ENCODE measurements at regions not wholly inside any gene's neighbourhood (a gene's known extent, or its start where the extent isn't known, plus 50 kb on each side); places are given as distances from the start of the nearest gene placed in this dataset.
"Not testable (repeated sequence)": the region's sequence is repeated elsewhere in the genome, so short reads cannot be mapped to it uniquely, and the experiment has no call there.

GRCh38 chr6:58067867-58068548 lies 750.6 kb downstream of the PRIM2 start:
- DNase-seq (ENCODE audit: low read depth in 3 of 3, low spot score in 2 of 3) = not testable (repeated sequence)

DNA sequence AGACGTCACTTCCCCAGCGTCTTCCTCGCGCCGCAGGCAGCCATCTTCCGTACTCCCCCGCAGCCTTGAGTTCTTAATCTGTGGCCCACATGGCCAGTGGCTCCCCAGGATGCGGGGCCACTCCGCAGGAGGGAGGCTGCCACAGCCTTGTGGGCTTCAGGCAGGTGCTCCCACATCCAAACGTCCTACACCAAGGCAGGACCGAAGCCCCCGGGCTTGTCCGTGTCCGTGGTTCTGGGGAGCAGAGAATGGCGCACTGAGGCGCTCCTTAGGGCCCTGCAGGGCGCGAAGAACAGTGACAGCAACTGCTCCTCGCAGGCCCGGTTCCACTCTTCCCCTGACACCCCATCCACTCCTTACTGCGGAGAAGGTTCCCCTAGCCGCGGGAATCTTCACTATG lies 755.8 kb downstream of the PRIM2 start:
- no peak for DNase-seq (ENCODE audit: low read depth in 3 of 3, low spot score in 2 of 3)

DNA sequence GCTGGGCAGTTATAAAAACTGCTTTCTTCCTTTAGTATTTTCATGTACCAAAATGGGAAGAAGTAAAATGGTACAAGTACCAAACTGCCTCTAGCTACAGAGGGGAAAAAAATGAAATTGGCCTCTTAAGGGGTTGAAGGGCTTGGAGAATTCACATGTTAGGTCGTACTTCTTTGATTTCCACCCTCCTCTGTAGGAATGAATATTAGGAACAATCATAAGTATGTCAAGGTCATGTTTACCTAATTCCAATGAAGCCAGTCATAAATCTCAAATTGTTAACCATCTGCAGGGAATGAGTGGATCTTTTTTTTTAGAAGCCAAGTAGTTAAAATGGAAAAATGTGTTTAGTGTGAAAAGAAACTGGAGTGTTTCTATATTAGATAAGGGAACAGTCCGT lies 772.6 kb downstream of the PRIM2 start:
- not testable (repeated sequence) for DNase-seq (ENCODE audit: low read depth in 3 of 3, low spot score in 2 of 3)

DNA sequence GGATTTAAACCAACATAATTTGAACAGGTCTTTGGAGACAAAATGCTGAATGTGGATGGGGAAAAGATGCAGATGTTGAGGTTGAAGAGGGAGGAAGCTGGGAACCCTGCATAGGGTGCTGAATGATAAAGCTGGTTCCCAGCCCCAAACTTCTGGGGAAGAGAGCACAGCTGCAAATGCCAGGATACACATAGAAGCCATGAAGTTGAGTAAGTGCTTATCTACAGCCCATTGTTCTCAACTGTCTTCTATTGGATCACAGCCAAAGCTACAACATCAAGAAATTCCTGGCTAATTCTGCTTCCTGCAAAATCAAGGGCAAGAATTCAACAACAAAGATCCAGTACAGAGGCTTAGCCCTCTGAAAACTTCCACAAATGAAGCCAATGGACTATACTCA lies 779.8 kb downstream of the PRIM2 start:
- DNase-seq (ENCODE audit: low read depth in 3 of 3, low spot score in 2 of 3) = not testable (repeated sequence)

DNA sequence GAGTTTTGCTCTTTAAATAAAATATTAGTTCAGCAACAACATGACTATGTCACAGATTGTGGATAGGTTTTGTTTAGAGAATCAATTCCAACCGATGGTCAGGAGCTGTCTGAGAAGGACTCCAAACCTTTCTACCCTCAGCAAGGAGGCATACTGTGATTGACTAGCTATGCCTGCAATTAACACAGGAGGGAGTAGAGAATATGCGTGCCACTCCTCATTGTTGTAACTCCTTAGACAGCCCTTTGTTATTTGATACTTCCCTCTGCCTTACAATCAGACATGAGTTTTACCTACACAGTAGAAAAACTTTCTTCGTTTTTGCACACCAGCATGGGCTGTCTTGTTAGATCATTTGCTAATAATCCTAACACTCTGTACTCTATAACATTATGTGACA lies 796.5 kb downstream of the PRIM2 start:
- no peak for DNase-seq (ENCODE audit: low read depth in 3 of 3, low spot score in 2 of 3)

DNA sequence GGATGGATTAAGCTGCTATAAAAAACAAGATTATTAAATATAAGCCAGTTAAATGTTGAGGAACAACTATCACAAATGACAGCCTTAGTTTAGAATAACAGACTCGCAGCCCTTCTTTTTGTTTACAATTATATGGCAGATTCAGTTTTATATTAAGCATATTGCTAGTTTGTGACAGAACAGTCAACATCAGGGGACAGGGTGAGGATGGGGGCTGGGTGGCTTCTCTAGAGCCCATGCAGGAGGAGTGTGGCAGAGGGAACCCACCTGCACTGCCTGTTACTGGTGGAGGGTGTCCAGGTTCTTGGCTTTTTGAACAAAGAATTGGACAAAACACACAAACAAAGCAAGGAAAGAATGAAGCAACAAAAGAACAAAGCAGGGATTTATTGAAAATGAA lies 799.7 kb downstream of the PRIM2 start:
- DNase-seq (ENCODE audit: low read depth in 3 of 3, low spot score in 2 of 3) = not testable (repeated sequence)

- not testable (repeated sequence) for DNase-seq (ENCODE audit: low read depth in 3 of 3, low spot score in 2 of 3)
These were observed 804.2 kb downstream of the PRIM2 start for GRCh38 chr6:58121616-58122015.

DNA sequence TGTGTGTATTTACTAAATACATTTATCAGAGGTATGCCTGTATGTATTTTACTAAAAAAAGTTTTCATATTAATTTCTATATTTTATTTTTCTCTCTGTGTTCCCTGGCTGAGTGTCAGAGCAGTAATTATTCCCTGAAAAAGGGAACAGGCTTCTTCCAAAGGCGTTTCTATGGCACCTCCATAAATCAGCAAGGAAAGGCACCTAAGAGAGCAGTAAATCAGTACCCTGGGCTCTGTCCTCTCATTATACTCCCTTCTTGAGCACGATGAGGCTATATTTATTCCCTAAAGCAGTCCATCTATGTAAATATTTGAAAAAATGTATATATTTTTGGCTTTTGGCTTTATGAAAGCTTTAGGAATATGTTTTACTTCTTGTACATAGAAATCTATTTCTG lies 806.3 kb downstream of the PRIM2 start:
- not testable (repeated sequence) for DNase-seq (ENCODE audit: low read depth in 3 of 3, low spot score in 2 of 3)

DNA sequence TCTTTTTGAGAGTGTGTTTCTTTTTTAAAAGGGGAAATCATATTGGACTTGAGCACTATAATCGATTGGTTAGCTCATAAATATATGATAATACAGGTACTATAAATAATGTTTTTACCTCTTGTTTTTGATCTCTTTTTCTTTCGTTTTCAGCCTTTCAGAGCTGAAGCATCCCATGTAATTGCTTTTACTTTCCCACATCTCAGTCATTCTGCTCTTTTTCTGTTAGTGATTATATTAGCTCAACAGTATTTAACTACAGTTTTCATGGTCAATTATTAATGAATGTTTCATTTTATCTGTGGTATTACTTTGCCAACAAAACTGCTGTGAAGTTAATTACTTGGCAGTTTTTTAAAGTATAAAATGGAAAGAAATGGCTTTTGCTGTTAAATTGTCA lies 811.1 kb downstream of the PRIM2 start:
- DNase-seq (ENCODE audit: low read depth in 3 of 3, low spot score in 2 of 3) = not testable (repeated sequence)

DNA sequence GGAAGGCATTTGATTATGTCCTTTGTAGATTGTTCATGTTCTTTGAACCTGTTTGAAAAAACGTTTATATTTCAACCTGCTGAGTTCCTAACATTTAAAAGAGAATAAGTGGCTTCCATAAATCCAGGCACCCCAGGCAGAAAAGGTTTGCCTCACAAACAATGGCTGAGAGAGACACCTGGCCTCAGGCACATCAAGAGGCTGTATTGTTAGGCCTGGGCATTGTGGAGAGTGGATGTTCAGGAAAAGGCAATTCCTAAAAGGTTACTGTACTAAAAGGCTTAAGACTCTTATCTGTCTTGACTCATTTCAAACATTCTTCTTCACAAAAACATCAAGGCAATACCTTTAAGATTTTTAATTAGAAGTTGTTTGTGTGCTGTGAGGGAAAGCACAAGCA lies 811.7 kb downstream of the PRIM2 start:
- not testable (repeated sequence) for DNase-seq (ENCODE audit: low read depth in 3 of 3, low spot score in 2 of 3)

DNA sequence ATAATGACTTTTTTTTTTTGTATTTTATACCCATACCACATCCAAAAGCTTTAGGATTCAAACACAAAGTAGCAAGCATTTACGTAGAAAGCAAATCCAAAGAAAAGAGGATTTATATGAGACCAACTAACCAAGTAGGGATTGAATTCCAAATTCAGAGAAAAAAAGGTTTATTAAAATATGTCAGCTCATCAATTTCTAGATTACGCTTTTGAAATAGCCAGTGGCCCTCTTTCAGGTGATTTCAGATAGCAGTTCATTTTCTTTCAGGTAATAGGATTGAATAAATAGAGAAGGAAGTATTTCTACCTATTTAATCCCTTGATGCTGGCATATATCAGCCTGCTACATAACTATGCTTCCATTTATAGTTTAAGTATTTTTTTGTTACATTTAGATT lies 822.3 kb downstream of the PRIM2 start:
- DNase-seq (ENCODE audit: low read depth in 3 of 3, low spot score in 2 of 3) = not testable (repeated sequence)

GRCh38 chr6:58171025-58171424 lies 853.6 kb downstream of the PRIM2 start:
- DNase-seq (ENCODE audit: low read depth in 3 of 3, low spot score in 2 of 3) = not testable (repeated sequence)

- DNase-seq (ENCODE audit: low read depth in 3 of 3, low spot score in 2 of 3) = not testable (repeated sequence)
These were observed 864.2 kb downstream of the PRIM2 start for GRCh38 chr6:58181557-58182065.

GRCh38 chr6:58185300-58185699 lies 867.9 kb downstream of the PRIM2 start:
- not testable (repeated sequence) for DNase-seq (ENCODE audit: low read depth in 3 of 3, low spot score in 2 of 3)

- not testable (repeated sequence) for DNase-seq (ENCODE audit: low read depth in 3 of 3, low spot score in 2 of 3)
These were observed 875.8 kb downstream of the PRIM2 start for GRCh38 chr6:58193209-58193608.

GRCh38 chr6:58198301-58198700 lies 880.9 kb downstream of the PRIM2 start:
- no peak for DNase-seq (ENCODE audit: low read depth in 3 of 3, low spot score in 2 of 3)

GRCh38 chr6:58237124-58237523 lies 919.7 kb downstream of the PRIM2 start:
- DNase-seq (ENCODE audit: low read depth in 3 of 3, low spot score in 2 of 3) = not testable (repeated sequence)

DNA sequence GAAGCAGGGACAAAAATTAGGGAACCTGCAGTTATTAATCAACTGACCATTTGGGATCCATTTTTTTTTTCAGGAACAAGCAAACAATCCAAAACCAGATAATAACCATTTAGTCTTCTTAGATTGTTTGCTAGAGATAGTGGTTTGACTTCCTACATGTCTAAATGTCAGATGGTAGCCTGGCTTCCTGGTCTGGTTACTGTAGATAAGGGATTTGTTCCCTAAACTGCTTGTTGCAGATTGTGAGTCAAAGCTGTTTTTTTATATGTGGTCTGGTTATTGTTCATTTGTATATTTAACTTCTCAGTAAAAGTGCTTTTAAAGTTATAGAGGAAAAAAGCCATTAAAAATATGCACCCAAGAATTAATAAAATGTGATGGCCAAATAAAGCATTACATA lies 921.0 kb downstream of the PRIM2 start:
- DNase-seq (ENCODE audit: low read depth in 3 of 3, low spot score in 2 of 3) = not testable (repeated sequence)

GRCh38 chr6:58257625-58258024 lies 940.2 kb downstream of the PRIM2 start:
- DNase-seq (ENCODE audit: low read depth in 3 of 3, low spot score in 2 of 3) = not testable (repeated sequence)

DNA sequence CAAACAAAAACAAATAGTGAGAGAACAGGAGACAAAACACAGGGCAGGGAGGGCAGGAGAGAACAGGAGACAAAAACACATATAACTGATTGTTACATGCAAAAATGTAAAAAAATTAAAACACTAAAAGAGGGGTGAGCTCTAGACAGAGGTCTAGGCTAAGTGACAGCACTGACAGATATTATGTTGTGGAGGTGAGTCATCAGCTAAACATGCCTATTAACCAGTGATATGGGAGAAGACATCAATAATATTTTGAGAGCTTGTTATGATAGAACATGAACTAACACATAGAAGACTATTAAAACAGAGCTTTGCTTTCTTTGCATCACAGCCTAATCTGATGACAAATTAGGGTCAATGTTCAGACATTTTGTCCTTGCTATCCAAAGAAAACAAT lies 972.7 kb downstream of the PRIM2 start:
- DNase-seq (ENCODE audit: low read depth in 3 of 3, low spot score in 2 of 3) = no peak

DNA sequence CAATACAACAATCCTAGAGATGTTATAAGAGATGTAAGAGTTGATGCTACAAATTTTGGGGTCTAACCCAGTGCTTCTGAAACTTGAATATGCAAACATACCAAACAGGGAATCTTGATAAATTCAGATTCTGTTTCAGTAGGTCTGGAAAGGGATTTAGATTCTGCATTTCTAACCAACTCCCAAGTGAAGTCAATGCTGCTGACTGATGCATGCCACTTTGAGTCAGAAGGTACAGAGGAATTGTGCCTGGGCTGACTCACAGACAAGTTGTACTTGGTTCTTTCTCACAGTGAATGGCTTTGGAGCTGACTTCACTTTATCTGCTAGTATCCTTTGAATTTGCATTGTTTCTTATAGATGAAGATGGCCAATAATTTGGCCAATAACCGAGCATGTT lies 973.9 kb downstream of the PRIM2 start:
- DNase-seq (ENCODE audit: low read depth in 3 of 3, low spot score in 2 of 3) = not testable (repeated sequence)

- DNase-seq (ENCODE audit: low read depth in 3 of 3, low spot score in 2 of 3) = not testable (repeated sequence)
These were observed 990.5 kb downstream of the PRIM2 start for GRCh38 chr6:58307901-58308300.

GRCh38 chr6:58332108-58332507 lies 1014.7 kb downstream of the PRIM2 start:
- DNase-seq (ENCODE audit: low read depth in 3 of 3, low spot score in 2 of 3) = not testable (repeated sequence)

Data from right renal cortex interstitium (tissue), 3 donors.